Breast epithelium (tissue), 3 donors: ENCODE measurements at regions not wholly inside any gene's neighbourhood (a gene's known extent, or its start where the extent isn't known, plus 50 kb on each side); places are given as distances from the start of the nearest gene placed in this dataset.

Experiments used
- POLR2AphosphoS5 ChIP-seq, 3 donors: sonication (generic); formaldehyde crosslinking; IDR thresholded peaks; one replicate each; pipeline ENCODE4 v1.6.1; 2017; ENCODE audit warnings: antibody characterized with exemption in 3 of 3
- TF ChIP-seq, protein P1 (sequence below), 3 donors: fragments of 450-650 bp; IDR thresholded peaks; one replicate each; pipeline ENCODE4 v1.5.1; 2016 to 2017; ENCODE audit warnings: antibody characterized with exemption in 3 of 3, mild to moderate bottlenecking in 3 of 3, moderate library complexity in 3 of 3

GRCh38 chr3:187961366-187961765 lies 192.6 kb upstream of the LPP start:
- TF ChIP-seq, protein P1, sequence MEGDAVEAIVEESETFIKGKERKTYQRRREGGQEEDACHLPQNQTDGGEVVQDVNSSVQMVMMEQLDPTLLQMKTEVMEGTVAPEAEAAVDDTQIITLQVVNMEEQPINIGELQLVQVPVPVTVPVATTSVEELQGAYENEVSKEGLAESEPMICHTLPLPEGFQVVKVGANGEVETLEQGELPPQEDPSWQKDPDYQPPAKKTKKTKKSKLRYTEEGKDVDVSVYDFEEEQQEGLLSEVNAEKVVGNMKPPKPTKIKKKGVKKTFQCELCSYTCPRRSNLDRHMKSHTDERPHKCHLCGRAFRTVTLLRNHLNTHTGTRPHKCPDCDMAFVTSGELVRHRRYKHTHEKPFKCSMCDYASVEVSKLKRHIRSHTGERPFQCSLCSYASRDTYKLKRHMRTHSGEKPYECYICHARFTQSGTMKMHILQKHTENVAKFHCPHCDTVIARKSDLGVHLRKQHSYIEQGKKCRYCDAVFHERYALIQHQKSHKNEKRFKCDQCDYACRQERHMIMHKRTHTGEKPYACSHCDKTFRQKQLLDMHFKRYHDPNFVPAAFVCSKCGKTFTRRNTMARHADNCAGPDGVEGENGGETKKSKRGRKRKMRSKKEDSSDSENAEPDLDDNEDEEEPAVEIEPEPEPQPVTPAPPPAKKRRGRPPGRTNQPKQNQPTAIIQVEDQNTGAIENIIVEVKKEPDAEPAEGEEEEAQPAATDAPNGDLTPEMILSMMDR (IDR thresholded peaks at IDR 0.05), result no peak
- no peak for TF ChIP-seq POLR2AphosphoS5 (IDR thresholded peaks at IDR 0.05)
